Vagina (tissue), 2 donors: ENCODE measurements at regions not wholly inside any gene's neighbourhood (a gene's known extent, or its start where the extent isn't known, plus 50 kb on each side); places are given as distances from the start of the nearest gene placed in this dataset.

Experiments used
- CTCF ChIP-seq, 3 experiments: fragments of 450-650 bp in 2 of 3; fragments of 200-600 bp in 1 of 3; sonication (generic) in 1 of 3; IDR thresholded peaks; one replicate each; pipeline ENCODE4 v1.5.1; 2017 to 2019; ENCODE audit warnings: antibody characterized with exemption in 3 of 3, mild to moderate bottlenecking in 2 of 3, moderate library complexity in 2 of 3
- POLR2A ChIP-seq, 2 donors: fragments of 450-650 bp; IDR thresholded peaks; one replicate each; pipeline ENCODE4 v1.6.1; 2017; ENCODE audit warnings: antibody characterized with exemption in 2 of 2, mild to moderate bottlenecking in 2 of 2, moderate library complexity in 2 of 2
- POLR2AphosphoS5 ChIP-seq, 2 donors: sonication (generic); formaldehyde crosslinking; IDR thresholded peaks; one replicate each; pipeline ENCODE4 v1.9.0; 2017; ENCODE audit warnings: antibody characterized with exemption in 2 of 2, mild to moderate bottlenecking in 2 of 2, low read depth in 1 of 2; ENCODE audit not compliant: insufficient read depth in 1 of 2

- TF ChIP-seq CTCF (IDR thresholded peaks at IDR 0.05), result no peak
- no peak for TF ChIP-seq POLR2AphosphoS5 (IDR thresholded peaks at IDR 0.05; ENCODE audit: insufficient read depth in 1 of 2, low read depth in 1 of 2)
- no peak for TF ChIP-seq POLR2A (IDR thresholded peaks at IDR 0.05)
Observed at GRCh38 chr13:65836066-65836465, 1394.1 kb downstream of the PCDH9 start.
